ENCODE measurements at regions not wholly inside any gene's neighbourhood (a gene's known extent, or its start where the extent isn't known, plus 50 kb on each side); places are given as distances from the start of the nearest gene placed in this dataset.

DNA sequence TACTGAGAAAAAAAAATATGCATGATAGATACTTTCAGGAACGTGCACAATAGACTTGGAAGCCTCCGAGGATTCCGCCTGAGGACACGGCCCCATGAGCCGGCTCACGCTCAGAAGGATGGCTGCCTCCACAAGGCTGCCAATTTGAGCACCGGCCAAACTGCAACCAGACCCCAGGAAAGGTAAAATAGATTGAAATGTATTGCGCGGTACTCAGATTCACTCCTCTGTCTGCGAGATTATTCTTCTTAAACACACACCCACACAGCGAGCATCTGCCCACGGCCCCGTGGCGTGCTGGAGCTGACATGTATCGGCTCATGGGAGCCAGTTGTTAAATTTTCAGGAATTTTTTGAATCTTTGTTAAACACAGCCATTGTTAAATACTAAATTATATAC lies 653.2 kb upstream of the MKI67 start:
- Histone ChIP-seq H3K9me3 (ENCODE audit: control insufficient read depth, low read length) (no peaks in the 10 kb centered on the region), H3K4me2 (ENCODE audit: low read length, poor library complexity, severe bottlenecking) (no peak overlapping the region), H3K27ac (ENCODE audit: low read length, poor library complexity, severe bottlenecking) (no peak overlapping the region), H2BK12ac (ENCODE audit: low read length in 2 of 2) (no peak overlapping the region), H3K27me3 (ENCODE audit: control insufficient read depth in 1 of 2, insufficient read depth in 1 of 2, low read length in 2 of 2) (peaks cover 0 to 6% of the 10 kb centered on the region in 2 experiments), H2AK5ac (ENCODE audit: low read length, severe bottlenecking) (no peak overlapping the region), H2BK15ac (ENCODE audit: low read depth, poor library complexity, severe bottlenecking) (no peak overlapping the region), H3K9ac (ENCODE audit: low read length) (no peak overlapping the region), H3K14ac (ENCODE audit: low read length in 2 of 2) (no peak overlapping the region), H3K79me1 (replicated peaks; ENCODE audit: low read length, poor library complexity, severe bottlenecking) (no peaks in the 10 kb centered on the region), H2BK5ac (ENCODE audit: low read depth, low read length, poor library complexity, severe bottlenecking) (no peak overlapping the region), H3K4ac (ENCODE audit: low read depth in 1 of 2, low read length in 2 of 2) (no peak overlapping the region), H2AFZ (ENCODE audit: low read depth, low read length) (no peak overlapping the region), H4K91ac (ENCODE audit: low read length) (no peak overlapping the region), H3K4me3 (ENCODE audit: insufficient read depth in 1 of 2, low read depth in 1 of 2, low read length in 2 of 2) (no peak overlapping the region), H3K4me1 (ENCODE audit: control insufficient read depth, insufficient read depth, low read depth, low read length) (no peaks in the 10 kb centered on the region), H2BK120ac (ENCODE audit: low read depth, low read length) (no peak overlapping the region), H3K23ac (ENCODE audit: low read length in 2 of 2) (no peak overlapping the region), H4K8ac (ENCODE audit: low read length) (no peak overlapping the region), H3K18ac (ENCODE audit: low read depth in 1 of 2, low read length in 2 of 2) (no peak overlapping the region), H3K36me3 (ENCODE audit: control insufficient read depth in 1 of 2, insufficient read depth in 2 of 2, low read depth in 1 of 2, low read length in 2 of 2) (no peaks in the 10 kb centered on the region)
- WGBS = 91% methylated on average over 9 of the region's 15 CpGs
- DNase-seq = no peak

DNA sequence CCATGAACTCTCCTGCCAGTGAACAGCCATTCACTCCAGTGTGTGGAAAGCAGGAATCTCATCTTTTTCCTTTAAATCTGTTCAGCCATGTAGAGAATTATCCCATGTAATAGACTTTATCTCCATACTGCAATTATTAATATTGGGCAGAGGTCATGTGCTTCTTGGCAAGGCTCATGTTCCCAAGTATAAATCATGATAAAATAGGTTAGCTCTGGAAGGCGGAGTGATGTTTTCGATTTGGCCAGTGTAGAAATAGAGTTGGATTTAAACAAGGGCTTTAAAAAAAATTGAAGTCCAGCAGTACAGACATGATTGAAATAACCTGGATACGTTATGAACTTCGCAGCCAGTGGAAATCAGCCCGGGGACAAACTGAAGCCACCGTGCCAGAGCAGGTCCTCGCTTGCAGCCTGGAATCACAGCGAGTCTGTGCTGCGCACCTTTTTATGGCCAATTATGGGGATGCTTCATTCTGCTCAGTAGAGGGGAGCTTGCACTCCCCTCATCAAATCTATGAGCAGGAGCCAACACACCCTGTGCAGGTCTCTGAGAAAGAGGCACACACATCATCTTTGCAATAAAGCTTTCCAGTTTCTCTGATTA lies 654.0 kb upstream of the MKI67 start:
- Histone ChIP-seq H3K4me3 (ENCODE audit: insufficient read depth in 1 of 2, low read depth in 1 of 2, low read length in 2 of 2) (no peak overlapping the region), H2BK5ac (ENCODE audit: low read depth, low read length, poor library complexity, severe bottlenecking) (no peak overlapping the region), H3K27ac (ENCODE audit: low read length, poor library complexity, severe bottlenecking) (no peak overlapping the region), H4K91ac (ENCODE audit: low read length) (no peak overlapping the region), H2AFZ (ENCODE audit: low read depth, low read length) (no peak overlapping the region), H3K18ac (ENCODE audit: low read depth in 1 of 2, low read length in 2 of 2) (no peak overlapping the region), H3K36me3 (ENCODE audit: control insufficient read depth in 1 of 2, insufficient read depth in 2 of 2, low read depth in 1 of 2, low read length in 2 of 2) (no peaks in the 10 kb centered on the region), H3K4ac (ENCODE audit: low read depth in 1 of 2, low read length in 2 of 2) (no peak overlapping the region), H4K8ac (ENCODE audit: low read length) (no peak overlapping the region), H3K27me3 (ENCODE audit: control insufficient read depth in 1 of 2, insufficient read depth in 1 of 2, low read length in 2 of 2) (peaks cover 0 to 6% of the 10 kb centered on the region in 2 experiments), H3K9ac (ENCODE audit: low read length) (no peak overlapping the region), H2BK15ac (ENCODE audit: low read depth, poor library complexity, severe bottlenecking) (no peak overlapping the region), H2AK5ac (ENCODE audit: low read length, severe bottlenecking) (no peak overlapping the region), H2BK120ac (ENCODE audit: low read depth, low read length) (no peak overlapping the region), H3K4me1 (ENCODE audit: control insufficient read depth, insufficient read depth, low read depth, low read length) (no peaks in the 10 kb centered on the region), H3K4me2 (ENCODE audit: low read length, poor library complexity, severe bottlenecking) (no peak overlapping the region), H3K14ac (ENCODE audit: low read length in 2 of 2) (no peak overlapping the region), H2BK12ac (ENCODE audit: low read length in 2 of 2) (no peak overlapping the region), H3K23ac (ENCODE audit: low read length in 2 of 2) (no peak overlapping the region), H3K9me3 (ENCODE audit: control insufficient read depth, low read length) (no peaks in the 10 kb centered on the region), H3K79me1 (replicated peaks; ENCODE audit: low read length, poor library complexity, severe bottlenecking) (no peaks in the 10 kb centered on the region)
- no peak for DNase-seq
- WGBS = 88% methylated on average over 9 of the region's 9 CpGs

DNA sequence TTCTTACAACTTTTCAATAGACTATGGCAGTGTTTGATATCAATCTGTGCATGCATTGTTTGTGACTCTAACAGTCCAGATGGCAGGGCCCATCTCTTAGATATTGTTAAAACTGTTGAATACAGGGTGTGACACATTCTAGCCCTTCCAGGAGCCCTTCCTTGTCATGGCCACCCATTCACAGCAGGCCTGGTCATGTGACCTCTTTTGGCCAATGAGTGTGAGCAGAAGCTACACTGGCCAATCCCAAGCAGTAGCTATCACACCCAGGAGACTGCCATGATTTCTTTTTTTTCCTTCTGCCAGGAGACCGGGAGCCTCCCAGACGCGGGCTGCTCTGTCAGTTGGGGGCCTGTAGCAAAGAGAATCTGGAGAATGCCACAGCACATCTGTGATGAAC lies 655.4 kb upstream of the MKI67 start:
- no peak for DNase-seq
- H4K8ac ChIP-seq (ENCODE audit: low read length) = no peak overlapping the region
- no peak overlapping the region for H2BK15ac ChIP-seq (ENCODE audit: low read depth, poor library complexity, severe bottlenecking)
- H3K79me1 ChIP-seq (replicated peaks; ENCODE audit: low read length, poor library complexity, severe bottlenecking) = no peaks in the 10 kb centered on the region
- no peak overlapping the region for H2BK120ac ChIP-seq (ENCODE audit: low read depth, low read length)
- WGBS = 60% methylated on average over 3 of the region's 3 CpGs
- no peak overlapping the region for H2BK5ac ChIP-seq (ENCODE audit: low read depth, low read length, poor library complexity, severe bottlenecking)
- H3K4ac ChIP-seq (ENCODE audit: low read depth in 1 of 2, low read length in 2 of 2) = no peak overlapping the region
- H3K27ac ChIP-seq (ENCODE audit: low read length, poor library complexity, severe bottlenecking) = no peak overlapping the region
- no peak overlapping the region for H3K9ac ChIP-seq (ENCODE audit: low read length)
- no peak overlapping the region for H2AFZ ChIP-seq (ENCODE audit: low read depth, low read length)
- no peak overlapping the region for H3K14ac ChIP-seq (ENCODE audit: low read length in 2 of 2)
- H3K4me1 ChIP-seq (ENCODE audit: control insufficient read depth, insufficient read depth, low read depth, low read length) = no peaks in the 10 kb centered on the region
- H3K18ac ChIP-seq (ENCODE audit: low read depth in 1 of 2, low read length in 2 of 2) = no peak overlapping the region
- no peaks in the 10 kb centered on the region for H3K36me3 ChIP-seq (ENCODE audit: control insufficient read depth in 1 of 2, insufficient read depth in 2 of 2, low read depth in 1 of 2, low read length in 2 of 2)
- H3K27me3 ChIP-seq (ENCODE audit: control insufficient read depth in 1 of 2, insufficient read depth in 1 of 2, low read length in 2 of 2) = peaks cover 0 to 6% of the 10 kb centered on the region in 2 experiments
- no peak overlapping the region for H2AK5ac ChIP-seq (ENCODE audit: low read length, severe bottlenecking)
- H3K4me2 ChIP-seq (ENCODE audit: low read length, poor library complexity, severe bottlenecking) = no peak overlapping the region
- no peaks in the 10 kb centered on the region for H3K9me3 ChIP-seq (ENCODE audit: control insufficient read depth, low read length)
- no peak overlapping the region for H3K4me3 ChIP-seq (ENCODE audit: insufficient read depth in 1 of 2, low read depth in 1 of 2, low read length in 2 of 2)
- H4K91ac ChIP-seq (ENCODE audit: low read length) = no peak overlapping the region
- H3K23ac ChIP-seq (ENCODE audit: low read length in 2 of 2) = no peak overlapping the region
- no peak overlapping the region for H2BK12ac ChIP-seq (ENCODE audit: low read length in 2 of 2)

DNA sequence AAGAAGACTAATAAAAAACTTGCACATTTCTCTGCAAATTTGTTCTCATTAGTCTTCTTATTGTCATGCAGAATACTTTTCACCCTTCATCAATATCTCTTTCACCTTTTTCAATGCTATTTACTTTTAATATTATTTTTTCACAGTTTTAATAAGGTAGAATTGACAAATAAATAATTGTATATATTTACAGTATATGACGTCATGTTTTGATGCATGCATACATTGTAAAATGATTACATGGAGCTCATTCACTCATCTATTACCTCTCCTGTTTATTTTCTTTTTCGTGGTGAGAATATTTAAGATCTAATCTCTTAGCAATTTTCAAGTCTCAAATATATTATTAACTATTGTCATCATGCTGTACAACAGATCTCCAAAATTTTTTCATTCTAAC lies 658.2 kb upstream of the MKI67 start:
- Histone ChIP-seq H3K4me3 (ENCODE audit: insufficient read depth in 1 of 2, low read depth in 1 of 2, low read length in 2 of 2) (no peak overlapping the region), H3K36me3 (ENCODE audit: control insufficient read depth in 1 of 2, insufficient read depth in 2 of 2, low read depth in 1 of 2, low read length in 2 of 2) (no peaks in the 10 kb centered on the region), H3K4me2 (ENCODE audit: low read length, poor library complexity, severe bottlenecking) (no peak overlapping the region), H2BK5ac (ENCODE audit: low read depth, low read length, poor library complexity, severe bottlenecking) (no peak overlapping the region), H2AFZ (ENCODE audit: low read depth, low read length) (no peak overlapping the region), H2BK15ac (ENCODE audit: low read depth, poor library complexity, severe bottlenecking) (no peak overlapping the region), H3K9me3 (ENCODE audit: control insufficient read depth, low read length) (no peaks in the 10 kb centered on the region), H2BK120ac (ENCODE audit: low read depth, low read length) (no peak overlapping the region), H3K23ac (ENCODE audit: low read length in 2 of 2) (no peak overlapping the region), H3K4me1 (ENCODE audit: control insufficient read depth, insufficient read depth, low read depth, low read length) (no peaks in the 10 kb centered on the region), H3K14ac (ENCODE audit: low read length in 2 of 2) (no peak overlapping the region), H2BK12ac (ENCODE audit: low read length in 2 of 2) (no peak overlapping the region), H3K9ac (ENCODE audit: low read length) (no peak overlapping the region), H2AK5ac (ENCODE audit: low read length, severe bottlenecking) (no peak overlapping the region), H4K8ac (ENCODE audit: low read length) (no peak overlapping the region), H3K27ac (ENCODE audit: low read length, poor library complexity, severe bottlenecking) (no peak overlapping the region), H3K79me1 (replicated peaks; ENCODE audit: low read length, poor library complexity, severe bottlenecking) (no peaks in the 10 kb centered on the region), H3K4ac (ENCODE audit: low read depth in 1 of 2, low read length in 2 of 2) (no peak overlapping the region), H4K91ac (ENCODE audit: low read length) (no peak overlapping the region), H3K27me3 (ENCODE audit: control insufficient read depth in 1 of 2, insufficient read depth in 1 of 2, low read length in 2 of 2) (peaks cover 0 to 6% of the 10 kb centered on the region in 2 experiments), H3K18ac (ENCODE audit: low read depth in 1 of 2, low read length in 2 of 2) (no peak overlapping the region)
- no CpG with 5 or more reads among the region's 2 CpGs for WGBS
- no peak for DNase-seq

Data from mesenchymal stem cell (in vitro differentiated cells and primary cell).